ENCODE measurements at regions not wholly inside any gene's neighbourhood (a gene's known extent, or its start where the extent isn't known, plus 50 kb on each side); places are given as distances from the start of the nearest gene placed in this dataset.
"Not testable (repeated sequence)": the region's sequence is repeated elsewhere in the genome, so short reads cannot be mapped to it uniquely, and the experiment has no call there.

DNA sequence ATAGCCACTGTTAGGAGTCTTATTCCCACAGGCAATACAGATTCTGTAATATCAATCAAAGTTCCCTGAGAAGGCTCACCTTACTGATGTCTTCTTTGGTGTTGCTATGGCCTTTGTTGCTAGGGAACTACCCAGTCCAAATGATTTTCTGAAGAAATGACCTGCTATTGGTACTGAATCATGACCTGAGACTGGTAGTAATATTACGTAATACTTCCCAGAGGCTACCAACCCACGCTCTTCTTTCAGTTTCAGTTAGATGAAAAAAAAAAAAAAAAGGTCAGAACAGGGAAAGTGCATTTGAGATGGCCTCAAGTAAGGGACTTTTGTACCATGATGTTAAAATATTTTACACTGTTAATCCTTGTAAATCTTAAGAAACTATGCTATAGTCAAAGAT, 1092.5 kb upstream of the EPHA6 start:
- Histone ChIP-seq H3K27me3 (ENCODE audit: control insufficient read depth, insufficient read depth, low read length) (no peaks in the 10 kb centered on the region), H3K4me1 (ENCODE audit: control insufficient read depth, insufficient read depth, low read length) (no peaks in the 10 kb centered on the region), H3K4me3 (ENCODE audit: low read length) (no peak overlapping the region), H3K27ac (ENCODE audit: low read length) (no peak overlapping the region), H3K9me3 (ENCODE audit: control insufficient read depth, low read depth, low read length) (no peaks in the 10 kb centered on the region), H3K36me3 (ENCODE audit: control insufficient read depth, insufficient read depth, low read length) (no peaks in the 10 kb centered on the region)
- DNase-seq: peak; percentile 3 to 53
- 65% methylated on average over 2 of the region's 2 CpGs for WGBS (ENCODE audit: insufficient coverage, low lambda C conversion rate)

- Histone ChIP-seq H3K36me3 (ENCODE audit: control insufficient read depth, insufficient read depth, low read length) (no peaks in the 10 kb centered on the region), H3K27me3 (ENCODE audit: control insufficient read depth, insufficient read depth, low read length) (no peaks in the 10 kb centered on the region), H3K4me3 (ENCODE audit: low read length) (no peak overlapping the region), H3K27ac (ENCODE audit: low read length) (no peak overlapping the region), H3K4me1 (ENCODE audit: control insufficient read depth, insufficient read depth, low read length) (no peaks in the 10 kb centered on the region), H3K9me3 (ENCODE audit: control insufficient read depth, low read depth, low read length) (no peaks in the 10 kb centered on the region)
- DNase-seq: no peak
- WGBS (ENCODE audit: insufficient coverage, low lambda C conversion rate): 100% methylated on average over 1 of the region's 1 CpG
These were observed 1088.6 kb upstream of the EPHA6 start for GRCh38 chr3:95725770-95726169.

GRCh38 chr3:95731753-95732152, 1082.6 kb upstream of the EPHA6 start:
- Histone ChIP-seq H3K4me1 (ENCODE audit: control insufficient read depth, insufficient read depth, low read length) (no peaks in the 10 kb centered on the region), H3K9me3 (ENCODE audit: control insufficient read depth, low read depth, low read length) (no peaks in the 10 kb centered on the region), H3K36me3 (ENCODE audit: control insufficient read depth, insufficient read depth, low read length) (no peaks in the 10 kb centered on the region), H3K4me3 (ENCODE audit: low read length) (no peak overlapping the region), H3K27me3 (ENCODE audit: control insufficient read depth, insufficient read depth, low read length) (no peaks in the 10 kb centered on the region), H3K27ac (ENCODE audit: low read length) (no peak overlapping the region)
- WGBS (ENCODE audit: insufficient coverage, low lambda C conversion rate): 83% methylated on average over 1 of the region's 1 CpG
- no peak for DNase-seq

DNA sequence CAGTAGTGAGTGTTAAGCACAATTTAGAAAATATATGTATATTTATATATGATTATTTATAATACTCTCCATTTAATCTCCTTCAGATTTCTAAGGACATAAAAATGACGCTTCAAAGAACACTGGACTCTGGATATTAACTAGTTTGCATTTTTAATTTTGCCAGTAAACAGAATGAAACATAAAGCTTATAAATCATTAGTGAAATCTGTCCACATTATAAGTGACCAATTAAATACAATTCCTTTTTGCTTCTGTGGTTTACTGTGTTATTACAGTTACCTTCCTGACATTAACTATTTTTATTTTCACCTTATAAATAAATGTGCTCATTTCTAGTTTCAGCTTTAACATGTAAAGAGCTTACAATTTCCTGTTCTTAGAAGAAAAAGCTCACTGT, 1081.1 kb upstream of the EPHA6 start:
- WGBS (ENCODE audit: insufficient coverage, low lambda C conversion rate): 89% methylated on average over 1 of the region's 1 CpG

DNA sequence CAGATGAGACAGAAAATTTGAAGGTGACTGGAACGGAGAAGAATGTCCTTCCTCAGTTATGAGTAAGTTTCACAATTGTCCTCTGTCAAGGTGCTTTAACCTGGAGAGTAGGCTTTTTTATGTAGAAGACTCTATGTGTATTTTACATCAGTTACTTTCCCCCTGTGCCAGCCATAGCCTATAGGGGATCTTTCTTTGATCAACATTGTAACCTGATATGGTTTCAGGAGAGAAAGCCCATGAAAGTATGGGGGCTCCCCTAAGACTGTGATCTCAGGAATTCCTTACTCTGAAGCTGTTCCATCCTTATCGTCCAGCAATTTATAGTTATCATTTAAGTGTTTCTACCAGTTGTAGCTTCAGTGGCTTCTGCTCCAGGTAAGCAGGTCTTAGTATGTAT, 1076.3 kb upstream of the EPHA6 start:
- no peak overlapping the region for H3K4me3 ChIP-seq (ENCODE audit: low read length)
- no peak for DNase-seq
- H3K4me1 ChIP-seq (ENCODE audit: control insufficient read depth, insufficient read depth, low read length): no peaks in the 10 kb centered on the region
- no peaks in the 10 kb centered on the region for H3K36me3 ChIP-seq (ENCODE audit: control insufficient read depth, insufficient read depth, low read length)
- H3K27me3 ChIP-seq (ENCODE audit: control insufficient read depth, insufficient read depth, low read length): no peaks in the 10 kb centered on the region
- H3K9me3 ChIP-seq (ENCODE audit: control insufficient read depth, low read depth, low read length): no peaks in the 10 kb centered on the region
- no CpG with 5 or more reads among the region's 2 CpGs for WGBS (ENCODE audit: insufficient coverage, low lambda C conversion rate)
- no peak overlapping the region for H3K27ac ChIP-seq (ENCODE audit: low read length)

More for the DNA sequence above, 1081.1 kb upstream of the EPHA6 start:
- no peaks in the 10 kb centered on the region for H3K36me3 ChIP-seq (ENCODE audit: control insufficient read depth, insufficient read depth, low read length)
- H3K4me1 ChIP-seq (ENCODE audit: control insufficient read depth, insufficient read depth, low read length): no peaks in the 10 kb centered on the region
- H3K9me3 ChIP-seq (ENCODE audit: control insufficient read depth, low read depth, low read length): no peaks in the 10 kb centered on the region
- no peak overlapping the region for H3K4me3 ChIP-seq (ENCODE audit: low read length)
- no peak for DNase-seq
- H3K27ac ChIP-seq (ENCODE audit: low read length): no peak overlapping the region
- no peaks in the 10 kb centered on the region for H3K27me3 ChIP-seq (ENCODE audit: control insufficient read depth, insufficient read depth, low read length)

DNA sequence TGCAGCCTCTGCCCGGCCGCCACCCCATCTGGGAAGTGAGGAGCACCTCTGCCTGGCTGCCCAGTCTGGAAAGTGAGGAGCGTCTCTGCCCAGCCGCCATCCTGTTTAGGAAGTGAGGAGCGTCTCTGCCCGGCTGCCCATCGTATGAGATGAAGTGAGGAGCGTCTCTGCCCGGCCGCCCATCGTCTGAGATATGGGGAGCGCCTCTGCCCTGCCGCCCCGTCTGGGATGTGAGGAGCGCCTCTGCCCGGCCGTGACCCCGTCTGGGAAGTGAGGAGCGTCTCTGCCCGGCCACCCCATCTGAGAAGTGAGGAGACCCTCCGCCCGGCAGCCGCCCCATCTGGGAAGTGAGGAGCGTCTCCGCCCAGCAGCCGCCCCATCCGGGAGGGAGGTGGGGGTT, 1069.5 kb upstream of the EPHA6 start:
- WGBS (ENCODE audit: insufficient coverage, low lambda C conversion rate): no CpG with 5 or more reads among the region's 27 CpGs
- H3K4me3 ChIP-seq (ENCODE audit: low read length); H3K27ac ChIP-seq (ENCODE audit: low read length); H3K36me3 ChIP-seq (ENCODE audit: control insufficient read depth, insufficient read depth, low read length); DNase-seq; H3K9me3 ChIP-seq (ENCODE audit: control insufficient read depth, low read depth, low read length); H3K27me3 ChIP-seq (ENCODE audit: control insufficient read depth, insufficient read depth, low read length); H3K4me1 ChIP-seq (ENCODE audit: control insufficient read depth, insufficient read depth, low read length): not testable (repeated sequence)

DNA sequence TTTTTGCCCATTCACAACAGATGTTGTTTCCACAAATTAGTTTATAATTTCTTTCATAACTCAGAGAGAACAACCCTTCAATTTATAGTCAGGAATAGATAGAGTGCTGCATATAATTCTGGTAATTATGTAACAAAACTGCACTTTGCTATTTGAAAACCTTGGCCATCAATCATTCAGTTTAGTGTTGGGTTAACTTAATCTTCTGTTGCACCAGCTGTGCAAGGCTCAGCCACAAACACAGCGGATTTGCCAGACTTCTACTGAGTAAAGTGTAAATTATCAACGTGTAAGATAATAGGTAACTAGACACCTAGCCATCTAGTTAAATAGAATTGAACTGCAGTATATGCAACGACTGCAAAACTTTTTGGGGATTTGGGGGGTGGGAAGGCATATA, 1064.3 kb upstream of the EPHA6 start:
- no peaks in the 10 kb centered on the region for H3K9me3 ChIP-seq (ENCODE audit: control insufficient read depth, low read depth, low read length)
- no peaks in the 10 kb centered on the region for H3K4me1 ChIP-seq (ENCODE audit: control insufficient read depth, insufficient read depth, low read length)
- DNase-seq: peak in 1 of 2 donors; percentile 4
- 50% methylated on average over 1 of the region's 3 CpGs for WGBS (ENCODE audit: insufficient coverage, low lambda C conversion rate)
- H3K36me3 ChIP-seq (ENCODE audit: control insufficient read depth, insufficient read depth, low read length): no peaks in the 10 kb centered on the region
- H3K27me3 ChIP-seq (ENCODE audit: control insufficient read depth, insufficient read depth, low read length): no peaks in the 10 kb centered on the region
- H3K4me3 ChIP-seq (ENCODE audit: low read length): no peak overlapping the region
- no peak overlapping the region for H3K27ac ChIP-seq (ENCODE audit: low read length)

- Histone ChIP-seq H3K4me1 (ENCODE audit: control insufficient read depth, insufficient read depth, low read length) (no peaks in the 10 kb centered on the region), H3K36me3 (ENCODE audit: control insufficient read depth, insufficient read depth, low read length) (no peaks in the 10 kb centered on the region), H3K4me3 (ENCODE audit: low read length) (no peak overlapping the region), H3K27me3 (ENCODE audit: control insufficient read depth, insufficient read depth, low read length) (no peaks in the 10 kb centered on the region), H3K9me3 (ENCODE audit: control insufficient read depth, low read depth, low read length) (no peaks in the 10 kb centered on the region), H3K27ac (ENCODE audit: low read length) (no peak overlapping the region)
- no CpG with 5 or more reads among the region's 3 CpGs for WGBS (ENCODE audit: insufficient coverage, low lambda C conversion rate)
- DNase-seq: no peak
These were observed 1062.9 kb upstream of the EPHA6 start for GRCh38 chr3:95751509-95751908.

- H3K4me1 ChIP-seq (ENCODE audit: control insufficient read depth, insufficient read depth, low read length): no peaks in the 10 kb centered on the region
- no peak overlapping the region for H3K4me3 ChIP-seq (ENCODE audit: low read length)
- no peaks in the 10 kb centered on the region for H3K9me3 ChIP-seq (ENCODE audit: control insufficient read depth, low read depth, low read length)
- no peak overlapping the region for H3K27ac ChIP-seq (ENCODE audit: low read length)
- no peak for DNase-seq
- WGBS (ENCODE audit: insufficient coverage, low lambda C conversion rate): 86% methylated on average over 1 of the region's 2 CpGs
- H3K36me3 ChIP-seq (ENCODE audit: control insufficient read depth, insufficient read depth, low read length): no peaks in the 10 kb centered on the region
- H3K27me3 ChIP-seq (ENCODE audit: control insufficient read depth, insufficient read depth, low read length): no peaks in the 10 kb centered on the region
These were observed 1062.2 kb upstream of the EPHA6 start for GRCh38 chr3:95752199-95752598.

DNA sequence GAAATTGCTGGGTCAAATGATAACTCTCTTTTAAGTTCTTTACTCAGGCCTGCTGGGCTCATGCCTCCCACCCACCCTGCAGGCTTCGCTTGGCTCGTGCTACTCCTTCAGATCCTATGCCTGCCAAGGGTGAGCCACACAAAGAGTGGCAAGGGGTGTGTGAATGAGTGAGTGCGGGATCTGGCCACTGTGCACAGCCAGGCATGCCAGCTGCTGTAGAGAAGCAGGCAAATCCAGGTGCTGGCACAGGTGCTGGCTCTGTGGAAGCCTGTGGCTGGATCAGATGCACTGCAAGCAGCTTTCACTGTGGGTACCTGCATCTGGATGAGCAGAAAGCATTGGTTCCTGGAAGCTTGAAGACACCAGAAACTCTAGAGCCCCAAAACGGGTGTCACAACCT, 1055.7 kb upstream of the EPHA6 start:
- no CpG with 5 or more reads among the region's 4 CpGs for WGBS (ENCODE audit: insufficient coverage, low lambda C conversion rate)
- H3K27me3 ChIP-seq (ENCODE audit: control insufficient read depth, insufficient read depth, low read length): no peaks in the 10 kb centered on the region
- H3K9me3 ChIP-seq (ENCODE audit: control insufficient read depth, low read depth, low read length): peaks cover 5% of the 10 kb centered on the region
- H3K4me3 ChIP-seq (ENCODE audit: low read length): no peak overlapping the region
- no peak for DNase-seq
- H3K4me1 ChIP-seq (ENCODE audit: control insufficient read depth, insufficient read depth, low read length): no peaks in the 10 kb centered on the region
- H3K36me3 ChIP-seq (ENCODE audit: control insufficient read depth, insufficient read depth, low read length): no peaks in the 10 kb centered on the region
- no peak overlapping the region for H3K27ac ChIP-seq (ENCODE audit: low read length)

DNA sequence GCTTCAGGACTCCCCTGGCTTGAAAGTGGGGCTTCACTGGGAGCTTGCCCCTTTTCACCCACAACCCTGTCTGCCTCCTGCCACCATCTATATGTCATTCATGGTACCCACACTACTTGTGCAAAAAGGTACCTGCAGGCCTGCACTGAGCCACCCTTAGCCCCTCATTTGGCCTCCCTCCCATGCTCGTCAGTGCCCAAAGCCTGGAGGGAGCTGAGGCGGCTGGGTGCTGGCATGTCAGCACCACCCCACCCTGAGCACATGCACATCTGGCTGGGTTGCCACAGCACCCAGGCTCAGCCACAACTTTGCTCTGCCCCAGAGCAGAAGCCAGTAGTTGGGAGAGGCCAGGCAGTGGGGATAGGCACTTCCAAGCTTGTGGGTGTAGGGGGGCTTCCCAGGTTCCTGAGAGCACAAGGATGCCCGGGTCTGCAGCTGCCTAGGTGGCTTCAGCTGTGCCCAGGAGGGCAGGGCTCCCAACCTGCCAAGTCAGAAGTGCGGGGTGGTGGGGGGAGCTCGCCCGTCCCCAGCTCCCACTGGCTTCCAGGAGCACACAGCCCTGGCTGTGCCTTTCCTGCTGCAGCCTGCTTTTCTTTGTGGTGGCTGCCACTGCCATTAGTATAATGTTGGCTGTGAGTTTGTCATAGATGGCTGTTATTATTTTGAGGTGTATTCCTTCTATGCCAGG, 1054.6 kb upstream of the EPHA6 start:
- no peak overlapping the region for H3K4me3 ChIP-seq (ENCODE audit: low read length)
- no peak for DNase-seq
- no peaks in the 10 kb centered on the region for H3K27me3 ChIP-seq (ENCODE audit: control insufficient read depth, insufficient read depth, low read length)
- no peaks in the 10 kb centered on the region for H3K4me1 ChIP-seq (ENCODE audit: control insufficient read depth, insufficient read depth, low read length)
- H3K9me3 ChIP-seq (ENCODE audit: control insufficient read depth, low read depth, low read length): peaks cover 5% of the 10 kb centered on the region
- no CpG with 5 or more reads among the region's 6 CpGs for WGBS (ENCODE audit: insufficient coverage, low lambda C conversion rate)
- H3K36me3 ChIP-seq (ENCODE audit: control insufficient read depth, insufficient read depth, low read length): no peaks in the 10 kb centered on the region
- H3K27ac ChIP-seq (ENCODE audit: low read length): no peak overlapping the region
